Medulla oblongata (tissue), 1 donor: ENCODE measurements at regions not wholly inside any gene's neighbourhood (a gene's known extent, or its start where the extent isn't known, plus 50 kb on each side); places are given as distances from the start of the nearest gene placed in this dataset.
A peak's percentile ranks its signal among the peaks of the same experiment; 100 is the strongest.
"Not testable (repeated sequence)": the region's sequence is repeated elsewhere in the genome, so short reads cannot be mapped to it uniquely, and the experiment has no call there.

Experiments used
- DNase-seq: peaks from one replicate; pipeline ENCODE4 v3.0.0-alpha.2; 2015; ENCODE audit errors: extremely low spot score

GRCh38 chr18:54662986-54663385 is 71.9 kb downstream of the DYNAP start:
- no peak for DNase-seq

- not testable (repeated sequence) for DNase-seq
These were observed 78.7 kb downstream of the DYNAP start for GRCh38 chr18:54669701-54670100.

GRCh38 chr18:54671291-54671881 is 80.3 kb downstream of the DYNAP start:
- DNase-seq, result peak; percentile 40

- no peak for DNase-seq
These were observed 81.1 kb downstream of the DYNAP start for GRCh38 chr18:54672109-54672508.

- DNase-seq, result no peak
These were observed 81.9 kb downstream of the DYNAP start for GRCh38 chr18:54672846-54673475.

GRCh38 chr18:54673936-54674335 is 82.9 kb downstream of the DYNAP start:
- DNase-seq, result no peak

- DNase-seq, result no peak
These were observed 84.0 kb downstream of the DYNAP start for GRCh38 chr18:54675076-54675475.

GRCh38 chr18:54679318-54680149 is 88.5 kb downstream of the DYNAP start:
- DNase-seq, result peak; percentile 78

- no peak for DNase-seq
These were observed 93.7 kb downstream of the DYNAP start for GRCh38 chr18:54684784-54685183.

GRCh38 chr18:54689319-54689718 is 98.3 kb downstream of the DYNAP start:
- DNase-seq, result no peak

- no peak for DNase-seq
These were observed 99.2 kb downstream of the DYNAP start for GRCh38 chr18:54690198-54690597.

GRCh38 chr18:54692463-54692862 is 101.4 kb downstream of the DYNAP start:
- DNase-seq, result no peak

GRCh38 chr18:54696616-54697293 is 105.7 kb downstream of the DYNAP start:
- DNase-seq, result no peak

- no peak for DNase-seq
These were observed 109.5 kb downstream of the DYNAP start for GRCh38 chr18:54700580-54700979.

- DNase-seq, result no peak
These were observed 111.6 kb downstream of the DYNAP start for GRCh38 chr18:54702686-54703085.

GRCh38 chr18:54710074-54710899 is 118.0 kb upstream of the RAB27B start:
- DNase-seq, result no peak

GRCh38 chr18:54710900-54711281 is 117.4 kb upstream of the RAB27B start:
- DNase-seq, result no peak

- DNase-seq, result no peak
These were observed 116.0 kb upstream of the RAB27B start for GRCh38 chr18:54712306-54712705.

- no peak for DNase-seq
These were observed 115.5 kb upstream of the RAB27B start for GRCh38 chr18:54712758-54713157.

GRCh38 chr18:54713386-54713785 is 114.9 kb upstream of the RAB27B start:
- DNase-seq, result no peak

GRCh38 chr18:54714851-54715250 is 113.4 kb upstream of the RAB27B start:
- DNase-seq, result no peak
